AG20443 (cell line): ENCODE measurements at regions not wholly inside any gene's neighbourhood (a gene's known extent, or its start where the extent isn't known, plus 50 kb on each side); places are given as distances from the start of the nearest gene placed in this dataset.

ENCODE experiments used
- DNase-seq: peaks from one replicate; pipeline ENCODE4 v3.0.0; 2012; ENCODE audit warnings: low spot score, mixed read lengths

DNA sequence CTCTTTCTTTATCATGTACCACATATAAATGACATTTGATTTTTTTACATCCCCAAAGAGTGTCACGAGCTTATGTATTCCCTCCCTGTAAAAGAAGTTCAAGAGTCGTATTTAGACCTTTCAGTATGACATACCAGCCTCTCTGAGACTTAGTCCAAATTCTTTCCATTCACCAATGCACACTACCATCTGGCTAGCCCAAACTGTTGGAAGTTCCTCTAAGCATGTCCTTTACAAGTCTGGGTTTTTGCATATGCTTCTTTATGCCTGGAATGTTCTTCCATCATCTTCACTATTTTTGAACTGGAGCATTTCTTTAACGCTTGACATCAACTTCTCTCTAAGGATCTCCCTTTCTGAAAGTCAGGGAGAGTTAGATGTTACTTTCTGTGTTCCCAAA is 68.5 kb upstream of the RGS6 start:
- no peak for DNase-seq
